ENCODE measurements at regions not wholly inside any gene's neighbourhood (a gene's known extent, or its start where the extent isn't known, plus 50 kb on each side); places are given as distances from the start of the nearest gene placed in this dataset.

- DNase-seq, result peak; percentile 34
These were observed 136.0 kb downstream of the INSIG2 start for GRCh38 chr2:118223992-118224894.

DNA sequence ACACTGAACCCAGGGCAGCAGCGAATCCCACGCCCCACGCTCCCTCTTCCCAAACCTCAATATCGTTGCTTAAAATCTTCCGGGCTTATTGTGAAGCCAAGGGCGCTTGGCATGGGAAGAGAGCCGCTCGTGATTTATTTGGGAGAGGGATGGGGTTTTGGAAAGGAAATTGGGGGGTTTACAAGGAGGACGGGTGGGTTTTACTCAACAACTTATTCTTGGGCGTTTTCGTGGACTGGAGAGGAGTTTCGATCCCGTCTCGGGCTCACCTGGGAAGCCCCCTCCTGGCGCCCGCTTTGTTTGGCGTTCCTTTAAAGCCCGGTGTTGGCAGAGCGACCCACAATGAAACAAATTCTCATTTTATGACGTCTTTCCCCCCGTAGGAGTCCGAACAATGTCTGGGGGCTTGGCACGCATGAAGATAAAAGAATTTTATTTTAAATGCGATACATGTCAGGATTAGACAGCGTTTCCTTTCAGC, 135.3 kb downstream of the INSIG2 start:
- peak; percentile 7 for DNase-seq

GRCh38 chr2:118222672-118223421, 134.6 kb downstream of the INSIG2 start:
- no peak for DNase-seq

DNA sequence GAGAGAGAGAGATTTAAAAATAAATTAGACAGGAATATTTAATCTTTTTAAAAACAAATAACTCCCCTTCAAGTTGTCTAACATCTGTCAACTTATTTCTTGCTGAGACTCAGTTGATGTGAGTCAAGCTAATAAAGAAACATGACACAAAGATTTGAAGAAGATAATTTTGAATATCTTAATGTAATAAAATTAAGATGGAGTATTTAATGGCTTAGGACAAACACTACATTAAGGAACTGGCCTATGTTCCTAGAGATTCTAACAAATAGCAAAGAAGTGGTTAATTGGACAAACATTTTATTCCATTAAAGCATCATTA, 134.0 kb downstream of the INSIG2 start:
- DNase-seq, result no peak

GRCh38 chr2:118221536-118222272, 133.4 kb downstream of the INSIG2 start:
- DNase-seq, result peak; percentile 67

DNA sequence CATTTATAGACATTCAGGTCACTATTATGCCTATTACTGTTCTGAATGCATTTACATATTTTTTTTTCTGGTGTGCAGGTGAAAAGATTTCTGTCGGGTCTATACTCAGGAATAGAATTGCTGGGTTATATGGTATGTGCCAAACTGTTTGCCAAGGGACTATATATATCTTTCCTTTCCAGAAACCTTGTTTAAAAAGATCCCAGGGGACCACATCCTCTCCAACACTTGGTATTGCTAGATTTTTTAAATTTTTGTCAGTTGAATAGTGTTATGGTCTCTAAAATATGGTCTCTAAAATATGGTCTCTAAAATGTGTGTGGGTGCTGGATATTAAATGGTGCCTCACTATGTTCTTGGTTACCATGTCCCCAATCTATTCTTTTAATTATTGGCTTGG, 131.3 kb downstream of the INSIG2 start:
- no peak for DNase-seq

DNA sequence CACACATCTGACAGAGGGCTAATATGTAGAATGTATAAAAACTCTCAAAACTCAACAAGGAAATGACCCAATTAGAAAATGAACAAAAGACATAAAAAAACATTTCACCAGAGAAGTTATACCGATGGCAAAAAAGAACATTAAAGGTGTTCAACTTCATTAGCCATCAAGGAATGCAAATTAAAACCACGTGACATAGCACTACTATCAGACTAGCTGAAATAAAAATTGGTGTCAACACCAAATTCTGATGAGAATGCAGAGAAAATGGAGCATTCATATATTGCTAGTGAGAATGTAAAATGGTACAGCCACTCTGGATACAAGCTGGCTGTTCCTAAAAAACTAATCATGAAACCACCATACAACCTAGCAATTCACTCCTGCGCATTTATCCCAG, 128.0 kb downstream of the INSIG2 start:
- no peak for DNase-seq

- no peak for DNase-seq
These were observed 121.5 kb downstream of the INSIG2 start for GRCh38 chr2:118209727-118210126.

DNA sequence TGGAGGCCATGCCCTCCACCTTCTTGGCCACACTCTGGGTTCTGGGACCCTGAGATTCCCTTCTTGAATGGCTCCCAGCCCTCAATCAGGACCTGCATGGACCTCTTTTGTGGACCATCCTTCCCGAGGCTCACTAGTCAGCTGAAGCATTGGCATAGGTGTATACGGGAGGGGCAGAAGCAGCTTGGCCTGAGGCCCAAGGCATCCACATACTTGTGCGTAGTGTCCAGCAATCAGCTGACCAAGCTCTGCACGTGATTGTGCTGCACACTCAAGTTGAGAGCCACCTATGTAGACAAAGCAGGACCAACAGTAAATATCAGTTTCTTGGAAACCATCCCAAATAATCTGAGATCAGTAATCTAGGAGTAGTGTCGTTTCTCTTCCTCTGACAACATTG, 119.6 kb downstream of the INSIG2 start:
- DNase-seq, result no peak

DNA sequence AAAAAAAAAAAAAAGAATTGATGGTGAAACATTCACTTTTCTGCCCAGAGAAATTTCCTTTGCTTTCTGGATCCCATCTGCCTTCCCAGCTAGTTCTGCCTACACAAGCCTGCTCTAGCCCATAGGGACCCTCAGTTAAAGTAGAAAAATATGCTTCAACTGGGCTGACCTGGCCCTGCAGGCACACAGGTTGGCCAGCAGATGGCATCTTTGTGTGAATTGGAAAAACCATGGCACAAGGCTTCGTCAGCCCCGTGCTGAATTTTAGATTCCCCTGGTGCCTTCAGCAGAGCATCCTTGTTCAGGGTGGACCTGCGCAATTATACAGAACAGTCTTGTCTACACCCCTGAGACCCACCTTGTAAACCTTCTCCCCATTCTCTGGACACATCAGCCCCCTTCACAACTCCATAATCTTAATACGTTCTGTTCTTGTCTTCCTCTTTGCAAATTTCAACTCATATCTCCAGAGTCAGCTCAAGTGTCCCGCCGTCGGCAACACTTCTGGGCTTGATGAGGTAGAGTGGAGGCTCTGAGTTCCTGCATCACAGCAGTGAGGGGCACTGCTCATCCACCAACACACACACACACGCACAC, 114.5 kb downstream of the INSIG2 start:
- peak; percentile 62 for DNase-seq

DNA sequence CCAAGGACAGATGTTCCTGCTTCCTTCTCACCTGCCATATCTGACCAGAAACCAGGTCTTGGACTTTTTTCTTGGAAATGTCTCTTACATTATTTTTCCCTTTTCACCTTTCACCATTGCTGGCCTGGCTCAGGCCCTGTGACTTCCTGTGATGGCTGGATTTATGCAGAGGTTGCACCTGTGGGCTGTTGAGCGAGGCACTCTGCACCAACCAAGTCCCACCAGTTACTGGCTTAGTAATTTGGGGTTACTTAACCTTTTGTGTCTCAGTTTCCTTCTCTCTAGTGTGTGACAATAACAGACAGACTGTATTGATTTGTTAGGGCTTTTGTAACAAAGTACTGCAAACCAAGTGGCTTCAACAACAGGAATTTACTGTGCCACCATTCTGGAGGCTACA, 110.0 kb downstream of the INSIG2 start:
- no peak for DNase-seq

DNA sequence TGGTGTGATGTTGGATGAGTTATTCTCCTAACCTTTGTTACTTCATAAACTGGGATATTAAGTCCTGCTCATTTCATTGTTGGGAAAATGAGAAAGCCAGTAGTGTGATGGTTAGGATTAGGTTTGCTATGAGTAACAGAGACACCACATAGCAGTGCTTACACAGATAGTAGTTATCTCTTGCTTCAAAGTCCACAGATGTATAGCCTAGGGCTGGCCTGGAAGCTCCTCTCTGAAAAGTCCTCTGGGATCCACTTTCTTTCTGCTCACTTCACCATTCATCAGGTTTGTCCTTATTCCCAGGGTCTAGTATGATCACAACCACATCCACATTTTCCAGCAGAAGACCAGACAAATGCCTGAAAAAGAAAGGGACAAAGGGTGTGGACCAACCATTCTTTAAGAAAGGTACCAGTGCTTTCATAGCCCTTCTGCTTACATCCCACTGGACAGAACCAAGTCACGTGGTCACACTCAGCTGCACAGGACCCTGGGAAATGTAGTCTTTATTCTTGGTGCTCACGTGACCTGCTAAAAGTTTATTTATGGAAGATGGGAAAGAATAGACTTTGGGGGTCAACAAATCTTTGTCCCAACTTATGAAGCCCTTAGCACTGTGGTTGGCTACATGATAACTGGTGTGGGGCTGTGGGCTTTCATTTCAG, 108.9 kb downstream of the INSIG2 start:
- DNase-seq, result peak; percentile 16

DNA sequence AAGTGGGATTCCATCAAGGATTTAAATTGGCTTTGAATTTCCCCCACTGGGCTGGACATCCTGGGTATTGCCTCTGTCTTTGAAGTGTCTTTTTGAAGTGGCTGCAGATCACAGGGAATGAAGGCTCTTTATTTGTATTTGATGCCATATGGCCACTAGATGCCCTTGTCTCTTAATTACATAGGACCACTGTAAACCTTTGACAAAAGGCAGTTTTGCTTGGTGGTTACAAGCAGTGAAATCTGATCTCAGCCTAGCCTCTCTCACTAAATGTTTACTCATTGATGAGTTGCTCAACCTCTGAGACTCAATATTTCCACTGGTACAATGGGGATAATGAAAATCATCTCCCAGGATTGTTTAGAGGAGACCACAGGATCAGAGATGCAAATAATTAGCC, 102.2 kb downstream of the INSIG2 start:
- DNase-seq, result no peak

DNA sequence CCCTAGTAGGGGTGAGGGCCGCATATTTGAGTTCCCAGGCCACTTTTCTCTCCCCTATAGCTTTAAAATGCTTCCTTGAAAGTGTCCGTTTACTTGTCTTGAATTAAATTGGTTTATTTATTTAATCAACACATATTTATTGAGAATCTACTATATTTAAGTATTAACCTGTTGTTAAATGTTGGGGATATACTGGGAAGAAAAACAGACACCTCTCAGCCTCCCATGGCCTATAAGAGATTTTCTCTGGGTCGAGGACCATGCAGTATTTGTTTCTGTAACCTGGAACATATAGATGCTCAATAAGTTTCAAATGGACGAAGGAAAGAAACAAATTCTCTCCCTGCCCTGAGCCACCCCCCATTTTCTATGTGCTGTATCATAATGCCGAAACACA, 98.6 kb downstream of the INSIG2 start:
- DNase-seq, result no peak

DNA sequence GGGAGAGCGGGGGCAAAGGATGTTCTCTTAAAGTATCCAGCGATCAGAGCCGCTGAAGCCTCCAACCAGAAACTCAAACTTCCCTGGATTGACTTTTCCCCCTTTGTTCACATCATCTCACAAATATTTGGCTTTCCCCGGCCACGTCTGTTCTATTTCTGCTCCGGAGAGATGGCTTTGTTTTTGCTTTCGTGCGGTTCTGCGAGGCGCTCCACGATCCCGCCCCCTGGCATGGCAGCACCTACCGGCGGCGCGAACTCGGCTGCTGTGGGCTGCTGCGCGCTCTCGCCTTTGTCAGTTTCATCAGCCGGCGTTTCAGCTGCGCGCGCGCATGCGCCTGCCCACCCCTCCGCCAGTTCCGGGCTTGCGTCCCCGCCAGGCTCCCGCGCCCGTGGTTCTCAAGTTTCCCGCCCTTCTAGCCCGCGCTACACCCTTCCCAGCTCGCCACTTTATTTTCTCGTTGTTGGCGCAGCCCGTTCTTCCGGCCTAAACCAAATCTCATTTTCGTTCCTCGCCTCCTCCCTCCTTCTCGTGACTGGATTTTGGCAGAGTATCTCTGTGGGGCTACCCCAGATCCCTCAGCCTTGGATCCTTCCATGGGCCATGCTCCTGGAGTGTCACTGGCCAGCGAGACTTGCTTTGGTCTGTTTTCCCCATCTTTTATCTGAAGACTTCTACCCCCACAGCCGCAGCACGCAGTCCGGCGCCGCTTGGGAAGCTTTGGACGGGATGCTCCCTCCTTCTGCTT, 98.0 kb downstream of the INSIG2 start:
- DNase-seq, result peak; percentile 89

GRCh38 chr2:118185210-118186109, 97.2 kb downstream of the INSIG2 start:
- peak; percentile 40 for DNase-seq

DNA sequence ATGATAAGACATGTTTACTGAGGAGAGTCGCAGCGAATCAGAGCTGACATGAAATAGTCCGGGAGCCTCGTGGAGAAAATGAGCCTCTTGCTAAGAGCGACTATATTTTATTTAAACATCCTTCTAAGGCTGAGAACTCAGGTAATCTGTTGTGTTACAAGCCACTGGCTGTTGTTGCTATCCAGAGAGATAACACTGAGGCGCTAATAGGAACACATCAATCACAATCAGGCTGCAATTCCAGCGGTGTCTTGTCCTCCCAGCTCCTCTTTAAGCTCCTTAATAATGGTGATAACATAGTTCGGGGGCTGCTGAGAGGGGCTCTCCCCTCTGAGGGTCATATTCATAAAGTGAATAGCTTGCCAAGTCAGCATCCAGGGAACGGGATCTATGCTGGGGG, 95.1 kb downstream of the INSIG2 start:
- no peak for DNase-seq

- no peak for DNase-seq
These were observed 91.2 kb downstream of the INSIG2 start for GRCh38 chr2:118179445-118179844.

DNA sequence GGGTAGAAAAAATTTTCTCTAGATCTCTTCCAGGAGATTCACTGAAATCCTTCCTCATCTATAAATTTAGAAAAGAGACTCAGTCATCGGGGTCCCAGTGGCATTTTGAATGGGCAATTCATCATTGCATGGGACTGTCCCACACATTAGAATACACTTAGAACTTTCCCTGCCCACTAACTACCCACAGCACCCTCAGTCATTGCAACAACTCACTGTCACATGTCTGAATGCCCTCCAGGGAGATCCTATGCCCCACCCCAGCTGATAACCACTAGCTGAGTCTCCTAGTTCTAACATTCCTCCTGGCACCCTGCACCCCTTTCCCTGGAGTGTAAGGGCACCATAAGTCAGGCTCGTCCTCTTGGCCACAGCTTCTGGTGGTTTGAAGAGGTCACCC, 89.6 kb downstream of the INSIG2 start:
- DNase-seq, result no peak

- DNase-seq, result no peak
These were observed 89.0 kb downstream of the INSIG2 start for GRCh38 chr2:118177318-118177717.

DNA sequence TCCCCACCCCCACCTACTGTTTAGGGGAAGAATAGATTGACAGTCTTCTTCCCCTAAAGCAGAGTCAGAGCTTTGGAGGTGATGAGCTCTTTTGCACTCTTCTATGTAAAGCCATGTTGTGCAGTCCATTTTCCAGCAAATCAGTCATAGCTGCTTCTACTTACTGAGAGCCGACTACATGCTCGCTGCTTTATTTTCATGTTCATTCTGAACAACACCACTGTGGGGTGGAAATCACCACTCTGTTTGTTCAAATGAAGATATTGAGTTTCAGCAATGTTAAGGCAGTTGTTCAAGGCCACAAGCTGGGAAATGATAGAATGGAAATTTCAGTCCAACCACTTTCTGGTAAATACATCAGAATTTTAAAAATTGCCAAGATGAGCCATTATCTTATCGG, 88.3 kb downstream of the INSIG2 start:
- DNase-seq, result no peak
